IPS-15b (cell line): ENCODE measurements at regions not wholly inside any gene's neighbourhood (a gene's known extent, or its start where the extent isn't known, plus 50 kb on each side); places are given as distances from the start of the nearest gene placed in this dataset.

Source experiments
- H3K27me3 ChIP-seq: one replicate; pipeline ENCODE4 v1.6.1; 2013; ENCODE audit warnings: low read length; ENCODE audit not compliant: control insufficient read depth, insufficient read depth
- H3K36me3 ChIP-seq: one replicate; pipeline ENCODE4 v1.6.1; 2013; ENCODE audit warnings: low read length; ENCODE audit not compliant: control insufficient read depth, insufficient read depth
- H3K4me1 ChIP-seq: one replicate; pipeline ENCODE4 v1.6.1; 2013; ENCODE audit warnings: mild to moderate bottlenecking, low read length; ENCODE audit not compliant: control insufficient read depth, insufficient read depth
- H3K4me3 ChIP-seq: one replicate; pipeline ENCODE4 v1.5.1; 2013; ENCODE audit warnings: low read depth, low read length
- H3K9ac ChIP-seq: one replicate; pipeline ENCODE4 v1.6.1; 2013; ENCODE audit warnings: low read depth, mild to moderate bottlenecking, low read length
- H3K9me3 ChIP-seq: one replicate; pipeline ENCODE4 v1.6.1; 2013; ENCODE audit warnings: mild to moderate bottlenecking, low read length; ENCODE audit not compliant: control insufficient read depth, insufficient read depth

DNA sequence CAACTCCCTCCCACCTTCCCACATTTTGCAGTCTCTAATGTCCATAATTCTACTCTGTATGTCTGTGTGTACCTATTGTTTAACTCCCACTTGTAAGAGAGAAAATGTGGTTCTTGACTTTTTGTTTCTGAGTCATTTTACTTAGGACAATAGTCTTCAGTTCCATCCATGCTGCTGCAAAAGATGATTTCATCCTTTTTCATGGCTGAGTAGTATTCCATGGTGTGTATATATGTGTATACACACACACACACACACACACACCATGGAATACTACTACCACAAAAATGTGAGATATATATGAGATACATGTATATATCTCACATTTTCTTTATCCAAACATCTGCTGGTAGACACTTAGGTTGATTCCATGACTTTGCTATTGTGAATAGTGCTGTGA, 182.1 kb upstream of the GALNT17 start:
- Histone ChIP-seq H3K9me3 (peaks cover 2% of the 10 kb centered on the region), H3K4me1 (no peaks in the 10 kb centered on the region), H3K36me3 (no peaks in the 10 kb centered on the region), H3K9ac (no peak overlapping the region), H3K27me3 (no peaks in the 10 kb centered on the region), H3K4me3 (no peak overlapping the region)

DNA sequence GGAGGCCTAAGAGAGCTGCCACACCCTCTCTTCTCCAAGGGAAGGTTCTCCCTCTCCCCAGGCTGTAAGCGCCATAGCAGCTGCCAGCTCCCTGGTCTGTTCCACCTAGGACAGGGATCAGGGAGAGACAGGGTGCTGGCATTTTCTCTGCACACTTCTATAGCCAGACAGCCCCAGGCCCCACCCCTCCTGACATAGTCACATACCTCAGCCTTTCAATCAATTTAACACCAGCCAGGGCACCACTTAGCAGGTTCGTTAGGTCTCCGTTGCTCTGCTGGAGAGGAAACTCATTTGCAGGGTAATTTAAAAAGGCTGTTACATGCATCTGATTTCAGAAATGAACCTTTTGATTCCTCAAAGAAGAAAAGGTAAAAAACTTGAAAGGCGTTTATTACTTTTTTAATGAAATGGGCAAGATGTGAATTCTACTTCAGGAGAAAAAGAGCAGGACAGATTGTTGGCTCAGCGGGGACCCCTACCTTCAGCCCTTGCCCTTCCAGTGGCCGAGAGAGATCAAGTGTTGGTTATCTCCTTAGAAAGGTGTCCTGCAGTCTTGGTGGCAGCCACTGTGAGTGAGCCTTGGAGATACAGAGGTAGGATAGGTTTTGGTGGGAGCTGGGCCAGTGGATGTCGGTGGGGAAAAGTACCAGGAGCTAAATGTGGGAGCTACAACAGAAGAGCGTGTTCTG, 180.5 kb upstream of the GALNT17 start:
- H3K4me3 ChIP-seq: no peak overlapping the region
- peaks cover 2% of the 10 kb centered on the region for H3K9me3 ChIP-seq
- no peaks in the 10 kb centered on the region for H3K4me1 ChIP-seq
- H3K36me3 ChIP-seq: no peaks in the 10 kb centered on the region
- no peaks in the 10 kb centered on the region for H3K27me3 ChIP-seq
- H3K9ac ChIP-seq: no peak overlapping the region

DNA sequence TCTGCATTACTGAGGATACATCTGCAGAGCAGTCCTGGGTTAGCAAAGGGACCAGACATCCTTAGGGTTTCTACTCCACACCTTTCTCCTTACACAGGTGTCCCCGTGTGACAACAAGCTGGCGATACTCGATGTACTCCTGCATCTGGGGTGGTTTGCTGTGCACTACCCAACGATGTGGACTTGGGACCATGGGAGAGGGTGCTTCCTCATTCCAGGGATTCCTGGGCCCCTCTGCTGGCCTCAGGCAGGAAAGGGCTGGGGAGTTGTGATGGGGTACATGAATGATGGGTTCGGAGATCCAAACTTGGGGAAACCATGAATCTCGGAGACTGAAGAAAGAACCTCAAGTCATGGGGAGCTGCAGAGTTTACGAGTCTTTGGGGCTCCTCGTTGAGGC, 179.6 kb upstream of the GALNT17 start:
- H3K27me3 ChIP-seq: no peaks in the 10 kb centered on the region
- no peak overlapping the region for H3K4me3 ChIP-seq
- H3K9me3 ChIP-seq: peaks cover 2% of the 10 kb centered on the region
- H3K36me3 ChIP-seq: no peaks in the 10 kb centered on the region
- no peak overlapping the region for H3K9ac ChIP-seq
- no peaks in the 10 kb centered on the region for H3K4me1 ChIP-seq

DNA sequence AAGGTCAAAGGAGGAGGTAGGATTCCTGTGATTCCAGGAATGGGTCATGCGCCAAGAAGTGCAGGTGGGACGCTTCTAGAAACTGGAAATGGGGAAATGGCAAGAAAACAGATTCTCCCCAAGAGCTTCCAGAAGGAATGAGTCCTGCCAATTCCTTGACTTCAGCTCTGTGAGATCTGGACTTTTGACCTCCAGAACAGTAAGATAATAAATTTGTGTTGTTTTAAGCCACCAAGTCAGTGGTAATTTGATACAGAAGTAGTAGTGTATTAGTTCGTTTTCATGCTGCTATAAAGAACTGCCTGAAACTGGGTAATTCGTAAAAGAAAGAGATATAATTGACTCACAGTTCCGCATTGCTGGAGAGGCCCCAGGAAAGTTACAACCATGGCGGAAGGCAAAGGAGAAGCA, 178.6 kb upstream of the GALNT17 start:
- Histone ChIP-seq H3K9me3 (no peaks in the 10 kb centered on the region), H3K27me3 (no peaks in the 10 kb centered on the region), H3K9ac (no peak overlapping the region), H3K4me1 (no peaks in the 10 kb centered on the region), H3K4me3 (no peak overlapping the region), H3K36me3 (no peaks in the 10 kb centered on the region)

DNA sequence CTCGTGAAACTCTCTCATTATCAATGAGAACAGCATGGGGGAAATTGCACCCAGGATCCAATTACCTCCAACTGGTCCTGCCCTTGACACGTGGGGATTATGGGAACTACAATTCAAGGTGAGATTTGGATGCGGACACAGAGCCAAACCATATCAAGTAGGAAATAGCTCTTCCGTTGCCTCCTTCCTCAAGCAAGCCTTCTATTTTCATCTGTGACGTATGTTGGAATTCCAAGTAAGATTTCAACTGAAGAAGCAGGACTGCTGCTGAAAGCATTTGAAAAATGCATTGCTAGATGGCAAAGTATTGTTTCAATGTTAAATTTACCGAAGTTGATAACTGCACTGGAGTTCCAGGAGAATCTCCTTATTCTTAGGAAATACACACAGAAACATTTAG, 178.1 kb upstream of the GALNT17 start:
- Histone ChIP-seq H3K36me3 (no peaks in the 10 kb centered on the region), H3K27me3 (no peaks in the 10 kb centered on the region), H3K9me3 (no peaks in the 10 kb centered on the region), H3K4me1 (no peaks in the 10 kb centered on the region), H3K4me3 (no peak overlapping the region), H3K9ac (no peak overlapping the region)

DNA sequence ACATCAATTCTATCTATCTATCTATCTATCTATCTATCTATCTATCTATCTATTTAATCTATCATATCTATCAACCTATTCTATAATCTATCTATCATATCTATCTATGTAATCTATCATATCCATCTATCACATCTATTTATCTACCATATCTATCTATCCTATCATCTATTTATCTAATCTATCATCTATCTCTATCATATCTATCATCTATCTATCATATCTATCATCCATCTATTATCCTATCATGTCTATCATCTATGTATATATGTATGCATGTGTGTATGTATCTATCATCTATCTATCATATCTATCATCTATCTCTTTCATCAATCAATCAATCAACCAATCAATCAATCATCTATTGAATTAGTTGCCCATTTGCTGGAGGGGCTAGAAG, 159.3 kb upstream of the GALNT17 start:
- H3K9me3 ChIP-seq: no peaks in the 10 kb centered on the region
- H3K9ac ChIP-seq: no peak overlapping the region
- no peaks in the 10 kb centered on the region for H3K36me3 ChIP-seq
- H3K4me1 ChIP-seq: no peaks in the 10 kb centered on the region
- no peak overlapping the region for H3K4me3 ChIP-seq
- no peaks in the 10 kb centered on the region for H3K27me3 ChIP-seq

DNA sequence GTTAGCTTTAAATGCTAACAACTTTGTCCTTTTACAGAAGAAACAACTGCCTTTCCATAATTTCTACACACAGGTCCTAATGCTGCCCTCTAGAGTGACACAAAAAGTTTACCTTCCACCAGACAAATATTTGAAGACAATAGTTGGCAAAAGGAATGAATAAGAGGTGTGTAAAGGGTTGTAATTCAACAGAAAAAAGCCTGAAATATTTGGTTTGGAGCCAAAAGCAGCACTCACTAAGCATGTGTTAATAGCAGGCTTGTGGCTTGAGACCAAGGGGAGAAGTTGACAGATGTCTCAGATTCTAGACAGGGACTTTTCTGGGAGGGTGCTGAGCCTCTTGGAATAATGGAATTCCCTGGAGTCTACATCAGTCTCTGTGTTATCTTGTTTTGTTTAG, 156.2 kb upstream of the GALNT17 start:
- H3K9ac ChIP-seq: no peak overlapping the region
- H3K9me3 ChIP-seq: no peaks in the 10 kb centered on the region
- H3K36me3 ChIP-seq: no peaks in the 10 kb centered on the region
- no peak overlapping the region for H3K4me3 ChIP-seq
- no peaks in the 10 kb centered on the region for H3K27me3 ChIP-seq
- H3K4me1 ChIP-seq: no peaks in the 10 kb centered on the region

DNA sequence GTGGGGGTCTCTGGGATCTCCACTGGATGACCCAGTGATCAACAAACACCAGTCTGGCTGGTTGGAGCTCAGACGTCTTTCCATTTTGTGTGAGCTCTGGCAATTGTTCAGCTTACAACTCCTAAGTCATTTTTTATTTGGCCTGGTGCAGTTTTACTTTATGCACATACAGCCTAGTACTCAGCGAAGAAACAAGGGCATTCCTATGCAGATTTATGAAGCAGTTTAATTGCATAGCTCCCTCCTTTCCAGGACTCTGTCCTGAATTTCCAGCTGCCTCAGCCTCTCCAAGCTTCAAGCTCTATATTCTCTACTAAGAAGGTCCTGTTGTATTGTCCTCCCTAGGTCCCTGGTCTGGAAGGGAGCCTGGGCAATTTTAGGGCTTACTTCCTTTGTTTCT, 145.6 kb upstream of the GALNT17 start:
- H3K36me3 ChIP-seq: no peaks in the 10 kb centered on the region
- no peak overlapping the region for H3K4me3 ChIP-seq
- H3K27me3 ChIP-seq: no peaks in the 10 kb centered on the region
- H3K4me1 ChIP-seq: no peaks in the 10 kb centered on the region
- H3K9ac ChIP-seq: no peak overlapping the region
- H3K9me3 ChIP-seq: no peaks in the 10 kb centered on the region

DNA sequence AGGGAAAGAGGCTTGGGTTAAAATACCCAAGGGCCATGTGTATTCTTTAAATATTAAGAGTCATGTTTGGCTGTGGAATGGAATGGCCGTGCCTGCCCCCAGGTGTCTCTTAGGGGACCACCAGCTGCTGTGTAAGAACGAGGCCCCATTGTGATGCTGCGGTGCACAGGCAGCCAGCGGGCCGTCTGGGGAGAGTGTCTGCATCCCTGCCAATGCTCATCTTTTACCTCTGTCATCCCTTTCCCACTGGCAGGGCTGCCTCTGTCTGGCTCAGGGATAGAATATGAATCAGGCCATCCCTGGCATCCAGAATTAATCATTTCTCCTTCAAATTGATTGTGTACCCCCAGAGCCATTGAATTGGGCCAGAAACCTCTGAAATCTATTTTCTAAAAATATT, 137.8 kb upstream of the GALNT17 start:
- H3K4me1 ChIP-seq: no peaks in the 10 kb centered on the region
- H3K9me3 ChIP-seq: no peaks in the 10 kb centered on the region
- no peaks in the 10 kb centered on the region for H3K27me3 ChIP-seq
- H3K9ac ChIP-seq: no peak overlapping the region
- no peaks in the 10 kb centered on the region for H3K36me3 ChIP-seq
- no peak overlapping the region for H3K4me3 ChIP-seq

DNA sequence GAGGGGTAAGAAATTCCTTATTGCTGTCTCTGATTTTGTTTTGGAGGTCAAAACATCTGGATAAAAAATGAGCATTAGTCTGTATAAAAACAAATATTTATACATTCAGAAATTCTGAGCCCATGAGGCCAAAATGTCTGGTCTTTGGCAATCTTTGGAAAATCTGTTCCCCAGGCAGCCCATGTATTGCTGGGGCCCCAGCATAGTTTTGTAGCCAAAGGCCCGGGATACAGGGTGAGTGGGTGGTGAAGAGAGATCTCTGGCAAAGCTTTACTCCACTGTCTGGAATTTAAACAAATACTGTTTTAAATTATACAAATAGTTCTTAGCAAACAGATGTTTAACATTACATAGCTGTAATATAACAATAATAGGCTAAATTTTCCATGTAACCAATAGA, 134.7 kb upstream of the GALNT17 start:
- Histone ChIP-seq H3K4me1 (no peaks in the 10 kb centered on the region), H3K27me3 (no peaks in the 10 kb centered on the region), H3K36me3 (no peaks in the 10 kb centered on the region), H3K4me3 (no peak overlapping the region), H3K9ac (no peak overlapping the region), H3K9me3 (no peaks in the 10 kb centered on the region)

DNA sequence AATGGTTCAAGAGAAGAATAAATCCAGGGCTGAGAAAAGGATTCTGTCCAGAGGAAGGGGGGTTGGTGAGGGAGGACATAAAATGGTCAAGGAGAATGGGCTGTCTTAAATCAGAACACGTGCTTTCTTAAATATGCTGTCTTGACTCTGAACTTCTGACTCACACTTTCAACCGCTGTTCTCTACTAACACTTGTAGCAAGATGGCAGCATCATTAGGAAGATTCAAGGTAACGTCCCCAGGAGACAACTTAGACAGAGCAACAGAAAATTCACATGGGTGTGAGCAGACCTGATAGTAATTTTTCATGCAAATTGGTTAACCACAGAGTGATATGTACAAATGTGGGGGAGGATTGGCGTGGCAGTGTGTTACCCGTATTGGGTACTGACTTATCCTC, 126.8 kb upstream of the GALNT17 start:
- no peak overlapping the region for H3K9ac ChIP-seq
- no peaks in the 10 kb centered on the region for H3K9me3 ChIP-seq
- H3K4me1 ChIP-seq: no peaks in the 10 kb centered on the region
- H3K4me3 ChIP-seq: no peak overlapping the region
- H3K36me3 ChIP-seq: no peaks in the 10 kb centered on the region
- H3K27me3 ChIP-seq: no peaks in the 10 kb centered on the region

DNA sequence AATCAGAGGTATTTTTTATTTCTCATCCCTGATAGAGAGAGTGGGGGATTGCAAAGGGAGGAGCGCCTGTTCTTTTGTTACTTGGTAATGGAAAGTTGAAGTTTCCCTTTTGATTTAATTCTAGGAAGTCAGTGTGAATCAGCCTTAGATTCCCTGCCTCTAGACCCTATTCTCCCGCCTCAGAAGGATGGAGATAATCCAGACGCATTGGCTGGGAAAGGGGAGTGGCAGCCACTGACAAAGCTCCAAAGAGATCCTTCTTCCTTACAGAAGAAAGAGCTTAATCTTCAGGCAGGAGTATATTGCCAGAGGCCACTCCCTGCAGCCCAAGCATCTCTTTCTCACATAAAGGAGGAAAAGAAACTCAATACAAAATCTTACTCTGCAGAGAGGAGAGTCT, 122.3 kb upstream of the GALNT17 start:
- Histone ChIP-seq H3K4me1 (no peaks in the 10 kb centered on the region), H3K9ac (no peak overlapping the region)

More for the DNA sequence above, 122.3 kb upstream of the GALNT17 start:
- Histone ChIP-seq H3K4me3 (no peak overlapping the region), H3K36me3 (no peaks in the 10 kb centered on the region), H3K27me3 (no peaks in the 10 kb centered on the region), H3K9me3 (no peaks in the 10 kb centered on the region)
